ENCODE measurements at regions not wholly inside any gene's neighbourhood (a gene's known extent, or its start where the extent isn't known, plus 50 kb on each side); places are given as distances from the start of the nearest gene placed in this dataset.

DNA sequence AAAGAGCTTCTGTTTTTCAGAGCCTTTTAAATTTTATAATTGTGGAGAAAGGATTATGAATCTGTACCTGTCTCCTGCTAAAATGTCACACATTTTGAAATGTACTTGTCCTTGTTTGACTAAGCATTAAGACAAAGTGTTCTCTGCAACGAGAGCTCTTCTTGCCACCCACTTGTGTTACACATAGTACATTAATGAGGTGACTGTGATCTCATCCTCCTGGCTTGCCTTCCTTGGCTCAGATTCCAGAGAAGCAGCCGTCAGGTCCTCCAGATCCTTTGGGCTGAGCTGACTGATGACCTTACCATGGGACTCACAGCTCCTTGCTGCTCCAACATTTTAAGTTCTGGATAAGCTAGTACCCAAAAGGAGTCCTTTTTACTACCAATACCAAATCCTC is 81.4 kb downstream of the BBS10 start:
- in situ Hi-C loops (cut with MboI; ENCODE audit: low pct_unique_long_range_greater_than_20kb, low sequenced_read_pairs, unreplicated experiment): no loop called here
- TF ChIP-seq CTCF (IDR thresholded peaks at IDR 0.05; ENCODE audit: extremely low read depth, insufficient read depth, missing control alignments): no peak
- no peak for DNase-seq (ENCODE audit: low spot score)

GRCh38 chr12:76265424-76266180 is 82.6 kb downstream of the BBS10 start:
- no peak for TF ChIP-seq CTCF (IDR thresholded peaks at IDR 0.05; ENCODE audit: extremely low read depth, insufficient read depth, missing control alignments)
- in situ Hi-C loops (cut with MboI; ENCODE audit: low pct_unique_long_range_greater_than_20kb, low sequenced_read_pairs, unreplicated experiment): no loop called here

DNA sequence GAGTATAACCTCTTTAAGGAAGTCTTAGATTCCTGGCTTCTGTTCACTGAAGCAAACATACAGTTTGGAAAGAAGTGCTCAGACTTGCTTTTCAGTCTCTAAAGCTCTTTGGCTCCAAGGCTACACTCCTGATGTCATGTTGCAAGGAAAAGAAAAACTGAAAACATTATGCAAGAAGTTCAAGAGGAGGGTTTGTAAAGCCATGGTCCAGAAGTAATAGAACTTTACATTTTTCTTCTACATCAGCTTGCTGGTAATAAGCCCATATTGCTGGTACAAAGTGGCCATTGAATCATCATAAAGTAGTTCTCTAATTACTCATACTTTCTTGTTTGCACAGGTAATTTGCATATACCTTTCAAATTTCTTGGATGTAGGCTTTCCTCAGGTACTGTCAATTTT is 83.6 kb downstream of the BBS10 start:
- in situ Hi-C loops (cut with MboI; ENCODE audit: low pct_unique_long_range_greater_than_20kb, low sequenced_read_pairs, unreplicated experiment): no loop called here
- DNase-seq (ENCODE audit: low spot score): no peak
- no peak for TF ChIP-seq CTCF (IDR thresholded peaks at IDR 0.05; ENCODE audit: extremely low read depth, insufficient read depth, missing control alignments)

More at GRCh38 chr12:76265424-76266180, 82.6 kb downstream of the BBS10 start:
- no peak for DNase-seq (ENCODE audit: low spot score)

GRCh38 chr12:76263696-76264095 is 84.5 kb downstream of the BBS10 start:
- DNase-seq (ENCODE audit: low spot score): no peak
- in situ Hi-C loops (cut with MboI; ENCODE audit: low pct_unique_long_range_greater_than_20kb, low sequenced_read_pairs, unreplicated experiment): no loop called here
- TF ChIP-seq CTCF (IDR thresholded peaks at IDR 0.05; ENCODE audit: extremely low read depth, insufficient read depth, missing control alignments): no peak

DNA sequence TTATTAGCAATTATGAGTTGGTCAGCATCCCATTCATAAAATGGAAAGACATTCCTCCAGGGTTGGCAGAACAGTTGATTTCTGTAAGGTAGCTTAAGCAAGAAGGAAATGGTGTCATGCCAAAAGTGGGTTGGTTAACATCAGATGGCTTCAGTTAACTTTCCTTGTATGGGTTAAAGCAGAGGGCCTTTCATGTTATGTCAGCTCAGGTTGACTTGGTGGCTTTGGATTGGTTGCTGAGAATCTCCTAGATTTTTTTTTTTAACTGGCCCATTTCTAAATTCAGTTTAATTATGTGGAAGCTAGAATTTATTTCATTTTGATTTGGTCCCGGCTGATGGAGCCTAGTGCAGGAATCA is 87.8 kb downstream of the BBS10 start:
- TF ChIP-seq CTCF (IDR thresholded peaks at IDR 0.05; ENCODE audit: extremely low read depth, insufficient read depth, missing control alignments): no peak
- in situ Hi-C loops (cut with MboI; ENCODE audit: low pct_unique_long_range_greater_than_20kb, low sequenced_read_pairs, unreplicated experiment): no loop called here
- no peak for DNase-seq (ENCODE audit: low spot score)

DNA sequence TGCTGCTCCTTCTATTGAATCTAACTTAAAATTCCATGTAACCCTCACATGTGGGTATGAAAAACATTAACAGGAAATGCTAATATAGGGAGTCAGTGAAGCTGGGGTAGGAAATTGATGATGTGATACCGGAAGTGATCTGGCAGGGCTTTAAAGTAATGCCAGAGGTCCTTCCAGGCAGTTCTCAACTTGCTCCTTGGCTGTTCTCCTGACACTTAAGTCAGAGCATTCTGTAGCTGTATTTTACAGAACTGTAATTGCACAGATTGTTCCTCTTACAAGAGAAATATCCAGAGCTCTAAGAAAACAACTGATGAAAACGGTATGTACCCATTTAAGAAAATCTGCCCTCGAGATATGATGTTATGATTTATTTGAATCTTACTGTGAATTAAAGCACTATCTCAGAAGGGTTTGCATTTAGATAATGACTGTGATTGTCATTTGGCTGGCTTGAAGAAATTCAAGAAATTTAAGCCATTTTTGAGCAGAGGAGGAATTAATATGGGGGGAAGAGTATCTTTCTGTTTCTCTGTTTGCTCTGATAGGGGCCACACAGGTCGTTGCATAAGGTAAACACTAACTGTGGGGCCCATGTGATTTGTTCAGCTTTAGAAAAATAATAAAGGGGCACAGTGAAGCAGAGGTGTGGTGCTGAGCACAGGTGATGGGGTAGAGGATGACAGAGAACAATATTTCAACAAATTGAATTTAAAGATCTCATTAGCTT is 88.4 kb downstream of the BBS10 start:
- DNase-seq (ENCODE audit: low spot score): no peak
- in situ Hi-C loops (cut with MboI; ENCODE audit: low pct_unique_long_range_greater_than_20kb, low sequenced_read_pairs, unreplicated experiment): no loop called here
- TF ChIP-seq CTCF (IDR thresholded peaks at IDR 0.05; ENCODE audit: extremely low read depth, insufficient read depth, missing control alignments): no peak
